IMR-90 (cell line): ENCODE measurements at regions not wholly inside any gene's neighbourhood (a gene's known extent, or its start where the extent isn't known, plus 50 kb on each side); places are given as distances from the start of the nearest gene placed in this dataset.

ENCODE experiments used
- ATAC-seq: fragments of 200-7000 bp; cut with Tn5 transposase; 2 replicates; pipeline ENCODE4 v1.9.1; 2020; ENCODE audit warnings: low read depth, mild to moderate bottlenecking, moderate library complexity
- BruUV-seq: library from RNA; stranded (reverse); fragments of 400-500 nt; replicated peaks from 2 replicates; lab custom pipeline; 2021; lab: Mats Ljungman, UMichigan
- CTCF ChIA-PET: fragments of 300-600 bp; formaldehyde crosslinking; extraction: SDS; loops from one replicate; lab custom pipeline; 2021; ENCODE audit warnings: antibody characterized with exemption; lab: Yijun Ruan, JAX
- POLR2A ChIA-PET: fragments of 300-600 bp; sonication (Branson Sonifier 250); formaldehyde crosslinking; loops from one replicate; lab custom pipeline; 2022; ENCODE audit warnings: antibody characterized with exemption; ENCODE audit not compliant: unreplicated experiment; lab: Charles Lee
- DNase-seq: peaks from one replicate; pipeline ENCODE4 v3.0.0; 2013
- H2AFZ ChIP-seq: replicated peaks from 2 replicates; pipeline ENCODE3; 2013; ENCODE audit warnings: low read length, mild to moderate bottlenecking; ENCODE audit not compliant: poor library complexity
- H2AK5ac ChIP-seq: 2 replicates; pipeline ENCODE4 v1.6.1; 2013; ENCODE audit warnings: low read depth, low read length, inconsistent platforms
- H2AK9ac ChIP-seq: replicated peaks from 2 replicates; pipeline ENCODE3; 2013; ENCODE audit warnings: mild to moderate bottlenecking, low read depth, low read length, moderate library complexity; ENCODE audit not compliant: poor library complexity
- H2BK120ac ChIP-seq: 2 replicates; pipeline ENCODE4 v1.6.1; 2013; ENCODE audit warnings: low read depth, low read length, inconsistent platforms
- H2BK15ac ChIP-seq: 3 replicates; pipeline ENCODE4 v1.6.1; 2013; ENCODE audit warnings: low read depth, low read length, inconsistent platforms
- H2BK20ac ChIP-seq: 2 replicates; pipeline ENCODE4 v1.6.1; 2013; ENCODE audit warnings: low read depth, mild to moderate bottlenecking, inconsistent platforms, low read length, moderate library complexity
- H2BK5ac ChIP-seq: 2 replicates; pipeline ENCODE4 v1.6.1; 2013; ENCODE audit warnings: mild to moderate bottlenecking, low read depth, low read length, inconsistent platforms; ENCODE audit not compliant: poor library complexity, severe bottlenecking
- H3K14ac ChIP-seq: replicated peaks from 2 replicates; pipeline ENCODE4 v1.6.1; 2013; ENCODE audit warnings: low read depth, low read length, inconsistent platforms
- H3K18ac ChIP-seq: 2 replicates; pipeline ENCODE4 v1.6.1; 2013; ENCODE audit warnings: low read depth, low read length, control low read depth
- H3K23ac ChIP-seq: 2 replicates; pipeline ENCODE4 v1.6.1; 2013; ENCODE audit warnings: low read depth, low read length, inconsistent platforms
- H3K27ac ChIP-seq: 2 replicates; pipeline ENCODE4 v1.5.1; 2013; ENCODE audit warnings: mild to moderate bottlenecking, control low read depth, low read length; ENCODE audit not compliant: insufficient read depth
- H3K27me3 ChIP-seq: 2 replicates; pipeline ENCODE4 v1.6.1; 2013; ENCODE audit warnings: low read length; ENCODE audit not compliant: control insufficient read depth, insufficient read depth
- H3K36me3 ChIP-seq: 2 replicates; pipeline ENCODE4 v1.6.1; 2013; ENCODE audit warnings: low read length, mixed read lengths; ENCODE audit not compliant: control insufficient read depth, insufficient read depth
- H3K4ac ChIP-seq: 2 replicates; pipeline ENCODE4 v1.6.1; 2013; ENCODE audit warnings: low read depth, low read length, inconsistent platforms
- H3K4me1 ChIP-seq: 2 replicates; pipeline ENCODE4 v1.6.1; 2013; ENCODE audit warnings: low read length, mixed read lengths; ENCODE audit not compliant: control insufficient read depth, insufficient read depth
- H3K4me2 ChIP-seq: 2 replicates; pipeline ENCODE4 v1.6.1; 2013; ENCODE audit warnings: low read depth, mild to moderate bottlenecking, control low read depth, low read length, moderate library complexity
- H3K4me3 ChIP-seq: 2 replicates; pipeline ENCODE4 v1.5.1; 2013; ENCODE audit warnings: low read depth, mild to moderate bottlenecking, control low read depth, low read length, moderate library complexity; ENCODE audit not compliant: insufficient read depth
- H3K56ac ChIP-seq: 2 replicates; pipeline ENCODE4 v1.6.1; 2013; ENCODE audit warnings: low read length, inconsistent platforms; ENCODE audit not compliant: insufficient read depth; ENCODE audit errors: extremely low read depth
- H3K79me1 ChIP-seq, 2 experiments: 2 replicates each; pipeline ENCODE4 v1.6.1; 2013; ENCODE audit warnings: low read length in 2 of 2, inconsistent platforms in 1 of 2, low read depth in 1 of 2
- H3K9ac ChIP-seq: 2 replicates; pipeline ENCODE4 v1.6.1; 2013; ENCODE audit warnings: low read depth, low read length, control low read depth
- H3K9me1 ChIP-seq: 2 replicates; pipeline ENCODE4 v1.6.1; 2013; ENCODE audit warnings: low read length, inconsistent platforms; ENCODE audit not compliant: insufficient read depth
- H3K9me3 ChIP-seq: 2 replicates; pipeline ENCODE4 v1.6.1; 2013; ENCODE audit warnings: low read length; ENCODE audit not compliant: control insufficient read depth, insufficient read depth
- H4K20me1 ChIP-seq: 2 replicates; pipeline ENCODE4 v1.6.1; 2013; ENCODE audit warnings: low read length, inconsistent platforms; ENCODE audit not compliant: insufficient read depth
- H4K5ac ChIP-seq: 2 replicates; pipeline ENCODE4 v1.6.1; 2013; ENCODE audit warnings: mild to moderate bottlenecking, low read depth, low read length, control low read depth
- H4K8ac ChIP-seq, 2 experiments: 2 replicates each; pipeline ENCODE4 v1.6.1; 2013; ENCODE audit warnings: low read depth in 2 of 2, low read length in 2 of 2, control low read depth in 1 of 2, inconsistent platforms in 1 of 2
- H4K91ac ChIP-seq: 2 replicates; pipeline ENCODE4 v1.6.1; 2013; ENCODE audit warnings: low read depth, low read length, inconsistent platforms; ENCODE audit not compliant: insufficient read depth
- BHLHE40 ChIP-seq: fragments of 150-350 bp; IDR thresholded peaks from 2 replicates; pipeline ENCODE4 v1.6.1; 2016; ENCODE audit warnings: mild to moderate bottlenecking, low read depth, low read length
- ELK1 ChIP-seq: fragments of 150-350 bp; IDR thresholded peaks from 2 replicates; pipeline ENCODE4 v1.6.1; 2016; ENCODE audit warnings: low read depth, mild to moderate bottlenecking, low read length, moderate library complexity, borderline replicate concordance
- FOS ChIP-seq: fragments of 150-350 bp; IDR thresholded peaks from 2 replicates; pipeline ENCODE4 v1.6.1; 2016; ENCODE audit warnings: low read depth, low read length
- MAFK ChIP-seq: IDR thresholded peaks from 2 replicates; pipeline ENCODE4 v1.6.1; 2012; ENCODE audit warnings: low read depth, low read length, improper control_type of control experiment
- MAZ ChIP-seq: IDR thresholded peaks from 2 replicates; pipeline ENCODE4 v1.6.1; 2012; ENCODE audit warnings: low read depth, mild to moderate bottlenecking, low read length, improper control_type of control experiment, moderate library complexity, borderline replicate concordance
- MXI1 ChIP-seq: IDR thresholded peaks from 2 replicates; pipeline ENCODE4 v1.6.1; 2012; ENCODE audit warnings: low read depth, mild to moderate bottlenecking, low read length, moderate library complexity, borderline replicate concordance
- POLR2A ChIP-seq: IDR thresholded peaks from 2 replicates; pipeline ENCODE4 v1.6.1; 2012; ENCODE audit warnings: mild to moderate bottlenecking, low read depth, low read length
- RAD21 ChIP-seq: IDR thresholded peaks from 2 replicates; pipeline ENCODE4 v1.6.1; 2012; ENCODE audit warnings: low read length, improper control_type of control experiment
- RFX5 ChIP-seq: IDR thresholded peaks from 2 replicates; pipeline ENCODE4 v1.8.0; 2012; ENCODE audit warnings: low read depth, mild to moderate bottlenecking, low read length, moderate library complexity
- dilution Hi-C: fragments of 300-500 bp; cut with HindIII; formaldehyde crosslinking; loops from one replicate; pipeline ENCODE4 v1.14.3; 2018; ENCODE audit warnings: low sequenced_read_pairs; ENCODE audit not compliant: unreplicated experiment
- in situ Hi-C: fragments of 300-500 bp; cut with MboI; formaldehyde crosslinking; loops from 3 replicates; pipeline ENCODE4 v1.14.3; 2019; ENCODE audit warnings: low sequenced_read_pairs, inconsistent platforms, mixed read lengths
- intact Hi-C: fragments of 100-400 bp; cut with micrococcal nuclease; formaldehyde crosslinking; loops from 2 replicates; pipeline ENCODE4 v1.10.0; 2022

GRCh38 chr12:61854902-61855301, 405.3 kb upstream of the USP15 start:
- Histone ChIP-seq H4K8ac (no peak overlapping the region), H2AK9ac (no peak overlapping the region), H3K4ac (no peak overlapping the region), H3K56ac (no peak overlapping the region), H3K14ac (no peak overlapping the region), H2AK5ac (no peak overlapping the region), H3K27ac (no peak overlapping the region), H3K18ac (no peak overlapping the region), H3K36me3 (no peaks in the 10 kb centered on the region), H3K4me3 (no peak overlapping the region), H3K9me1 (no peaks in the 10 kb centered on the region), H3K4me2 (no peak overlapping the region), H2AFZ (no peak overlapping the region), H4K20me1 (no peaks in the 10 kb centered on the region), H4K91ac (no peak overlapping the region), H2BK120ac (no peak overlapping the region), H2BK15ac (no peak overlapping the region), H3K9ac (no peak overlapping the region), H4K5ac (no peak overlapping the region), H3K79me1 (no peaks in the 10 kb centered on the region), H3K23ac (no peak overlapping the region), H3K9me3 (peaks cover 10% of the 10 kb centered on the region), H2BK5ac (no peak overlapping the region), H3K4me1 (no peaks in the 10 kb centered on the region), H3K27me3 (no peaks in the 10 kb centered on the region), H2BK20ac (no peak overlapping the region)
- dilution Hi-C loops (no loop called here), intact Hi-C loops (no loop called here), in situ Hi-C loops (no loop called here)
- BruUV-seq: no TSS peak
- no peak for TF ChIP-seq MXI1
- no peak for TF ChIP-seq ELK1
- no peak for TF ChIP-seq BHLHE40
- no peak for TF ChIP-seq MAFK
- no peak for TF ChIP-seq FOS
- TF ChIP-seq MAZ: no peak
- TF ChIP-seq RFX5: no peak
- TF ChIP-seq POLR2A: no peak
- no peak for TF ChIP-seq RAD21
- ATAC-seq (no peak), DNase-seq (no peak)
- POLR2A ChIA-PET: no interaction called here
- CTCF ChIA-PET: no interaction called here
